ENCODE measurements at regions not wholly inside any gene's neighbourhood (a gene's known extent, or its start where the extent isn't known, plus 50 kb on each side); places are given as distances from the start of the nearest gene placed in this dataset.

- no peak for DNase-seq (ENCODE audit: low read depth)
These were observed 82.0 kb upstream of the EEA1 start for GRCh38 chr12:93011100-93011499.

GRCh38 chr12:93015871-93016751, 87.0 kb upstream of the EEA1 start:
- DNase-seq (ENCODE audit: low read depth) = no peak

GRCh38 chr12:93016752-93017350, 87.8 kb upstream of the EEA1 start:
- DNase-seq (ENCODE audit: low read depth) = no peak

GRCh38 chr12:93018610-93019009, 89.5 kb upstream of the EEA1 start:
- DNase-seq (ENCODE audit: low read depth) = no peak

- DNase-seq (ENCODE audit: low read depth) = no peak
These were observed 90.3 kb upstream of the EEA1 start for GRCh38 chr12:93019212-93019927.

GRCh38 chr12:93019975-93020630, 91.0 kb upstream of the EEA1 start:
- DNase-seq (ENCODE audit: low read depth) = no peak

GRCh38 chr12:93020631-93021597, 91.8 kb upstream of the EEA1 start:
- no peak for DNase-seq (ENCODE audit: low read depth)

- peak; percentile 76 for DNase-seq (ENCODE audit: low read depth)
These were observed 93.7 kb upstream of the EEA1 start for GRCh38 chr12:93022603-93023340.

GRCh38 chr12:93025145-93026103, 96.3 kb upstream of the EEA1 start:
- peak; percentile 65 for DNase-seq (ENCODE audit: low read depth)

GRCh38 chr12:93027041-93027440, 97.9 kb upstream of the EEA1 start:
- DNase-seq (ENCODE audit: low read depth) = no peak

- DNase-seq (ENCODE audit: low read depth) = no peak
These were observed 100.0 kb upstream of the EEA1 start for GRCh38 chr12:93029091-93029490.

- DNase-seq (ENCODE audit: low read depth) = no peak
These were observed 101.9 kb upstream of the EEA1 start for GRCh38 chr12:93031028-93031427.

GRCh38 chr12:93032758-93033157, 103.7 kb upstream of the EEA1 start:
- DNase-seq (ENCODE audit: low read depth) = peak; percentile 90

- no peak for DNase-seq (ENCODE audit: low read depth)
These were observed 104.9 kb upstream of the EEA1 start for GRCh38 chr12:93033948-93034347.

- no peak for DNase-seq (ENCODE audit: low read depth)
These were observed 110.0 kb upstream of the EEA1 start for GRCh38 chr12:93039062-93039461.

- DNase-seq (ENCODE audit: low read depth) = no peak
These were observed 110.8 kb upstream of the EEA1 start for GRCh38 chr12:93039930-93040329.

- no peak for DNase-seq (ENCODE audit: low read depth)
These were observed 111.3 kb upstream of the EEA1 start for GRCh38 chr12:93040367-93040766.

GRCh38 chr12:93041416-93041815, 112.3 kb upstream of the EEA1 start:
- no peak for DNase-seq (ENCODE audit: low read depth)

- no peak for DNase-seq (ENCODE audit: low read depth)
These were observed 113.2 kb upstream of the EEA1 start for GRCh38 chr12:93042283-93042682.
